SK-N-SH (cell line): ENCODE measurements at regions not wholly inside any gene's neighbourhood (a gene's known extent, or its start where the extent isn't known, plus 50 kb on each side); places are given as distances from the start of the nearest gene placed in this dataset.

ENCODE experiments used
- FOXJ3 ChIP-seq: sonication (generic); formaldehyde crosslinking; IDR thresholded peaks from 2 replicates; pipeline ENCODE4 v1.5.1; 2020; ENCODE audit warnings: mild to moderate bottlenecking, missing genetic modification reagents
- POLR2AphosphoS5 ChIP-seq: IDR thresholded peaks from 2 replicates; pipeline ENCODE4 v1.6.1; 2012; ENCODE audit warnings: low read depth, low read length
- TF ChIP-seq, protein P1 (sequence below): fragments of 200-600 bp; sonication (generic); IDR thresholded peaks from 2 replicates; pipeline ENCODE4 v1.6.1; 2017; ENCODE audit warnings: antibody characterized with exemption, mild to moderate bottlenecking, moderate library complexity
- TF ChIP-seq, protein P2 (sequence below): IDR thresholded peaks from 2 replicates; pipeline ENCODE4 v1.4.0; 2012; ENCODE audit warnings: low read depth, borderline replicate concordance

DNA sequence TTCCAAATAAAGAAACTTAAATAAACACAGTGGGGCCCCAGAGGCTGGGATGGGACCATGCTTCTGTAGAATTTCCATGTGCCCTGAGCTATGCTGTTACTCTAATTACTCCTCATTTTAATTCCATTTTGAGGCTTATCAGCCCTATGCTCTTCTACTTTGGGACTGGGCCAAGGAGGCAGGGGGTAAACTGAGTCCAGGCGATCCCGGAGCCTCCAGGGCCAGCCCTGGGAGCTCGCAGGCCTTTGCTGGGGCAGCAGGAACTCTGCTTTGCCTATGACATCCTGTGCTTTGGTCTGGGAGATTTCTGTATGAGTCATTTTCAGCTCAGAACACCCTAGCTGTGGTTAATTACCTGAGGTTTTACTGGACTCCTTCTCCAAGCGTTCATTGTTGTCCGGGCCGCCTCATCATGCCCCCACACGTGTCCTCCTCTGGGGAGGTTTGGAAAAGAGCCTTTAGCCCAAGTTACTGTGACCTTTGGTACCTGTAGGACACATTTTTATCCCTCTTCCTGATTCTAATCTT is 95.7 kb downstream of the RHOU start:
- TF ChIP-seq, protein P1, sequence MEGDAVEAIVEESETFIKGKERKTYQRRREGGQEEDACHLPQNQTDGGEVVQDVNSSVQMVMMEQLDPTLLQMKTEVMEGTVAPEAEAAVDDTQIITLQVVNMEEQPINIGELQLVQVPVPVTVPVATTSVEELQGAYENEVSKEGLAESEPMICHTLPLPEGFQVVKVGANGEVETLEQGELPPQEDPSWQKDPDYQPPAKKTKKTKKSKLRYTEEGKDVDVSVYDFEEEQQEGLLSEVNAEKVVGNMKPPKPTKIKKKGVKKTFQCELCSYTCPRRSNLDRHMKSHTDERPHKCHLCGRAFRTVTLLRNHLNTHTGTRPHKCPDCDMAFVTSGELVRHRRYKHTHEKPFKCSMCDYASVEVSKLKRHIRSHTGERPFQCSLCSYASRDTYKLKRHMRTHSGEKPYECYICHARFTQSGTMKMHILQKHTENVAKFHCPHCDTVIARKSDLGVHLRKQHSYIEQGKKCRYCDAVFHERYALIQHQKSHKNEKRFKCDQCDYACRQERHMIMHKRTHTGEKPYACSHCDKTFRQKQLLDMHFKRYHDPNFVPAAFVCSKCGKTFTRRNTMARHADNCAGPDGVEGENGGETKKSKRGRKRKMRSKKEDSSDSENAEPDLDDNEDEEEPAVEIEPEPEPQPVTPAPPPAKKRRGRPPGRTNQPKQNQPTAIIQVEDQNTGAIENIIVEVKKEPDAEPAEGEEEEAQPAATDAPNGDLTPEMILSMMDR, result no peak
- TF ChIP-seq, protein P2, sequence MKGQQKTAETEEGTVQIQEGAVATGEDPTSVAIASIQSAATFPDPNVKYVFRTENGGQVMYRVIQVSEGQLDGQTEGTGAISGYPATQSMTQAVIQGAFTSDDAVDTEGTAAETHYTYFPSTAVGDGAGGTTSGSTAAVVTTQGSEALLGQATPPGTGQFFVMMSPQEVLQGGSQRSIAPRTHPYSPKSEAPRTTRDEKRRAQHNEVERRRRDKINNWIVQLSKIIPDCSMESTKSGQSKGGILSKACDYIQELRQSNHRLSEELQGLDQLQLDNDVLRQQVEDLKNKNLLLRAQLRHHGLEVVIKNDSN, result no peak
- TF ChIP-seq FOXJ3 (CRISPR knock-in tag) (no peak), POLR2AphosphoS5 (no peak)
